H1 (cell line): ENCODE measurements at regions not wholly inside any gene's neighbourhood (a gene's known extent, or its start where the extent isn't known, plus 50 kb on each side); places are given as distances from the start of the nearest gene placed in this dataset.

Experiments used
- CTCF ChIA-PET: fragments of 300-600 bp; sonication (Branson Sonifier 250); formaldehyde crosslinking; loops from one replicate; lab custom pipeline; 2021; ENCODE audit not compliant: partially characterized antibody; lab: Charles Lee
- POLR2A ChIA-PET: fragments of 300-600 bp; sonication (Branson Sonifier 250); formaldehyde crosslinking; loops from one replicate; lab custom pipeline; 2021; ENCODE audit warnings: inconsistent platforms; ENCODE audit not compliant: partially characterized antibody; lab: Charles Lee
- DNase-seq, 2 experiments: peaks; one replicate each; pipeline versions ENCODE4 v3.0.0 to v3.0.0-alpha.2; 2010 to 2022; ENCODE audit warnings: low spot score in 2 of 2, low read depth in 1 of 2, mixed read lengths in 1 of 2
- FAIRE-seq: peaks from 2 replicates; lab custom pipeline; 2011; peaks lifted over from hg19 to GRCh38; lab: Jason Lieb, UNC
- H2AFZ ChIP-seq: 2 replicates; pipeline ENCODE4 v1.8.1; 2012; ENCODE audit warnings: low read length, inconsistent platforms
- H2AK5ac ChIP-seq: 2 replicates; pipeline ENCODE4 v1.6.1; 2013; ENCODE audit warnings: low read depth, low read length
- H2BK120ac ChIP-seq: replicated peaks from 2 replicates; pipeline ENCODE3; 2013; ENCODE audit warnings: low read depth, low read length, inconsistent platforms
- H2BK12ac ChIP-seq: 2 replicates; pipeline ENCODE4 v1.6.1; 2013; ENCODE audit warnings: low read depth, low read length
- H2BK15ac ChIP-seq: 2 replicates; pipeline ENCODE4 v1.6.1; 2013; ENCODE audit warnings: low read length
- H2BK20ac ChIP-seq: 2 replicates; pipeline ENCODE4 v1.6.1; 2013; ENCODE audit warnings: low read length
- H2BK5ac ChIP-seq: 2 replicates; pipeline ENCODE4 v1.6.1; 2013; ENCODE audit warnings: low read depth, low read length
- H3K14ac ChIP-seq: 2 replicates; pipeline ENCODE4 v1.6.1; 2013; ENCODE audit warnings: inconsistent platforms; ENCODE audit not compliant: insufficient read length
- H3K18ac ChIP-seq: 2 replicates; pipeline ENCODE4 v1.6.1; 2013; ENCODE audit warnings: low read length; ENCODE audit errors: extremely low read depth
- H3K23ac ChIP-seq: 2 replicates; pipeline ENCODE4 v1.6.1; 2013; ENCODE audit warnings: inconsistent platforms; ENCODE audit not compliant: insufficient read length
- H3K23me2 ChIP-seq: 2 replicates; pipeline ENCODE4 v1.6.1; 2013; ENCODE audit warnings: low read depth, low read length
- H3K27ac ChIP-seq: 2 replicates; pipeline ENCODE4 v1.6.1; 2011; ENCODE audit warnings: low read depth, low read length, inconsistent platforms
- H3K27me3 ChIP-seq, 4 experiments: replicated peaks in 1 of 4; 1 replicate in 1 of 4; 2 replicates in 3 of 4; pipeline versions ENCODE4 v1.6.1 to v1.8.1; 2011 to 2013; ENCODE audit warnings: low read length in 3 of 4, mild to moderate bottlenecking in 3 of 4, inconsistent platforms in 2 of 4, mixed read lengths in 2 of 4, moderate library complexity in 1 of 4; ENCODE audit not compliant: control insufficient read depth in 3 of 4, insufficient read depth in 3 of 4; ENCODE audit errors: extremely low read depth in 1 of 4
- H3K36me3 ChIP-seq, 4 experiments: 2 replicates each; pipeline versions ENCODE4 v1.6.1 to v1.8.1; 2011 to 2013; ENCODE audit warnings: mild to moderate bottlenecking in 4 of 4, low read length in 3 of 4, moderate library complexity in 2 of 4, control low read depth in 1 of 4, inconsistent platforms in 1 of 4; ENCODE audit not compliant: insufficient read depth in 4 of 4, control insufficient read depth in 2 of 4
- H3K4ac ChIP-seq: replicated peaks from 2 replicates; pipeline ENCODE3; 2013; ENCODE audit warnings: low read length, low read depth, mixed read lengths, inconsistent platforms; ENCODE audit not compliant: insufficient read length
- H3K4me1 ChIP-seq, 4 experiments: replicated peaks in 1 of 4; 1 replicate in 1 of 4; 2 replicates in 3 of 4; pipeline versions ENCODE4 v1.6.1 to v1.8.1; 2011 to 2013; ENCODE audit warnings: low read length in 3 of 4, inconsistent platforms in 2 of 4, mixed read lengths in 1 of 4; ENCODE audit not compliant: insufficient read depth in 4 of 4, control insufficient read depth in 3 of 4
- H3K4me2 ChIP-seq, 2 experiments: 2 replicates each; pipeline versions ENCODE4 v1.6.1 to v1.8.1; 2011 to 2013; ENCODE audit warnings: low read depth in 2 of 2, low read length in 2 of 2, control low read depth in 1 of 2, inconsistent platforms in 1 of 2, mild to moderate bottlenecking in 1 of 2; ENCODE audit not compliant: insufficient read depth in 1 of 2
- H3K4me3 ChIP-seq, 4 experiments: fragments of 200-600, 300-600 bp in 1 of 4; sonication (generic), shearing (Covaris generic), sonication (Bioruptor Twin) in 1 of 4; 2 replicates each; pipeline versions ENCODE4 v1.5.1 to v1.8.1; 2011 to 2016; ENCODE audit warnings: low read length in 4 of 4, low read depth in 3 of 4, control low read depth in 2 of 4, inconsistent platforms in 2 of 4, mild to moderate bottlenecking in 2 of 4, mixed read lengths in 1 of 4, moderate library complexity in 1 of 4; ENCODE audit not compliant: insufficient read depth in 2 of 4; ENCODE audit errors: extremely low read depth in 1 of 4
- H3K56ac ChIP-seq: replicated peaks from 2 replicates; pipeline ENCODE3; 2013; ENCODE audit warnings: low read depth, mild to moderate bottlenecking, mixed read lengths, low read length, inconsistent platforms; ENCODE audit not compliant: insufficient read length
- H3K79me1 ChIP-seq: 2 replicates; pipeline ENCODE4 v1.6.1; 2013; ENCODE audit warnings: low read depth, low read length, control low read depth
- H3K79me2 ChIP-seq, 2 experiments: 2 replicates each; pipeline versions ENCODE4 v1.6.1 to v1.8.1; 2012 to 2013; ENCODE audit warnings: low read length in 2 of 2, mild to moderate bottlenecking in 2 of 2, inconsistent platforms in 1 of 2; ENCODE audit not compliant: insufficient read depth in 2 of 2, control insufficient read depth in 1 of 2
- H3K9ac ChIP-seq, 4 experiments: replicated peaks in 1 of 4; 1 replicate in 1 of 4; 2 replicates in 3 of 4; pipeline versions ENCODE4 v1.6.1 to v1.8.1; 2011 to 2013; ENCODE audit warnings: low read depth in 3 of 4, low read length in 3 of 4, control low read depth in 2 of 4, mild to moderate bottlenecking in 2 of 4, moderate library complexity in 2 of 4, inconsistent platforms in 1 of 4; ENCODE audit errors: extremely low read depth in 1 of 4
- H3K9me3 ChIP-seq, 2 experiments: 2 replicates each; pipeline versions ENCODE4 v1.6.1 to v1.8.1; 2012 to 2013; ENCODE audit warnings: mild to moderate bottlenecking in 2 of 2, moderate library complexity in 2 of 2, control low read depth in 1 of 2, inconsistent platforms in 1 of 2, low read depth in 1 of 2, low read length in 1 of 2, mixed read lengths in 1 of 2; ENCODE audit not compliant: insufficient read depth in 2 of 2
- H4K20me1 ChIP-seq, 2 experiments: replicated peaks in 1 of 2; 2 replicates each; pipeline versions ENCODE3 to v1.8.1; 2011 to 2013; ENCODE audit warnings: inconsistent platforms in 2 of 2, low read length in 2 of 2, mild to moderate bottlenecking in 1 of 2; ENCODE audit not compliant: insufficient read depth in 2 of 2, control insufficient read depth in 1 of 2
- H4K5ac ChIP-seq: 2 replicates; pipeline ENCODE4 v1.6.1; 2013; ENCODE audit warnings: low read length, low read depth, mixed read lengths, inconsistent platforms; ENCODE audit not compliant: insufficient read length
- H4K8ac ChIP-seq: 2 replicates; pipeline ENCODE4 v1.8.0; 2013; ENCODE audit warnings: mild to moderate bottlenecking, moderate library complexity, low read length, inconsistent platforms; ENCODE audit not compliant: insufficient read depth; ENCODE audit errors: extremely low read depth
- H4K91ac ChIP-seq: replicated peaks from 2 replicates; pipeline ENCODE3; 2013; ENCODE audit warnings: low read length, mixed read lengths, inconsistent platforms; ENCODE audit not compliant: insufficient read length
- BRCA1 ChIP-seq: IDR thresholded peaks from 2 replicates; pipeline ENCODE4 v1.6.1; 2012; ENCODE audit warnings: low read depth, low read length, improper control_type of control experiment
- CHD1 ChIP-seq: IDR thresholded peaks from 2 replicates; pipeline ENCODE4 v1.6.1; 2012; ENCODE audit warnings: low read depth, low read length, improper control_type of control experiment
- EZH2 ChIP-seq: fragments of 200-600 bp; sonication (generic); IDR thresholded peaks from 2 replicates; pipeline ENCODE4 v1.7.1; 2012; ENCODE audit warnings: low read depth, mild to moderate bottlenecking, moderate library complexity, low read length, inconsistent platforms; ENCODE audit not compliant: severe bottlenecking
- NANOG ChIP-seq: IDR thresholded peaks from 2 replicates; pipeline ENCODE4 v1.6.1; 2011; ENCODE audit warnings: low read length, low read depth, mild to moderate bottlenecking, inconsistent platforms; ENCODE audit not compliant: insufficient read depth, poor library complexity, severe bottlenecking
- NRF1 ChIP-seq: IDR thresholded peaks from 2 replicates; pipeline ENCODE4 v1.6.1; 2011; ENCODE audit warnings: mild to moderate bottlenecking, low read depth, low read length, improper control_type of control experiment
- RBBP5 ChIP-seq: IDR thresholded peaks from 2 replicates; pipeline ENCODE4 v1.7.1; 2012; ENCODE audit warnings: low read depth, mild to moderate bottlenecking, inconsistent platforms, low read length, moderate library complexity, borderline replicate concordance
- TAF7 ChIP-seq: optimal IDR thresholded peaks from 2 replicates; pipeline ENCODE3; 2011; ENCODE audit warnings: low read depth, mild to moderate bottlenecking, inconsistent platforms, low read length, moderate library complexity, borderline replicate concordance
- TF ChIP-seq, protein P1 (sequence below): IDR thresholded peaks from 2 replicates; pipeline ENCODE4 v1.6.1; 2011; ENCODE audit warnings: low read depth, mild to moderate bottlenecking, low read length; ENCODE audit not compliant: insufficient read depth

DNA sequence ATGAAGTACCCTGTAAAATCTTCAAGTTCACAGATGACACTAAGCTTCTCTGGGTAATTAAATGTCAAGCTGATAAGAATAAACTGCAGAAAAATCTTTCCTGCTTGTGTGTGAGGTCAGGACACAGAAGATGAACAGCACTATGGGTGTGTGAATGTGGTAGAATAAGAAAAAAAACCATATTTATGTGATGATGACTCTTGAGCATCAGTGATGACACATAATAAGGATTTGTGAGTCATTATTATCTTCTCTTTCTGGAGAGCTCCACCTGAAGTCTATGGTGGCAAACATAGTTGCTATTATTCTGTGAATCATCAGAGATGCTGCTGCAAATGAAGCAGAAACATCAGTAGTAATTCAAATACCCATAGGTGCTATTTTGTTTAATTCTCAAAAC is 422.4 kb downstream of the DIPK2A start:
- H3K27ac ChIP-seq: no peak overlapping the region
- no peaks in the 10 kb centered on the region for H3K79me1 ChIP-seq
- no peak overlapping the region for H4K91ac ChIP-seq
- H2AFZ ChIP-seq: no peak overlapping the region
- H3K56ac ChIP-seq: no peak overlapping the region
- no peak overlapping the region for H3K4me2 ChIP-seq
- H2AK5ac ChIP-seq: no peak overlapping the region
- no peaks in the 10 kb centered on the region for H4K20me1 ChIP-seq
- no peaks in the 10 kb centered on the region for H3K9me3 ChIP-seq
- no peak overlapping the region for H2BK20ac ChIP-seq
- ChIA-PET CTCF (no interaction called here), POLR2A (no interaction called here)
- no peak for FAIRE-seq
- no peak overlapping the region for H3K18ac ChIP-seq
- H2BK15ac ChIP-seq: no peak overlapping the region
- H3K4me3 ChIP-seq: no peak overlapping the region
- H3K9ac ChIP-seq: no peak overlapping the region
- no peak overlapping the region for H3K14ac ChIP-seq
- H3K36me3 ChIP-seq: no peaks in the 10 kb centered on the region
- no peaks in the 10 kb centered on the region for H3K79me2 ChIP-seq
- H3K23ac ChIP-seq: no peak overlapping the region
- H3K4me1 ChIP-seq: no peaks in the 10 kb centered on the region
- no peaks in the 10 kb centered on the region for H3K27me3 ChIP-seq
- no peak overlapping the region for H4K8ac ChIP-seq
- TF ChIP-seq, protein P1, sequence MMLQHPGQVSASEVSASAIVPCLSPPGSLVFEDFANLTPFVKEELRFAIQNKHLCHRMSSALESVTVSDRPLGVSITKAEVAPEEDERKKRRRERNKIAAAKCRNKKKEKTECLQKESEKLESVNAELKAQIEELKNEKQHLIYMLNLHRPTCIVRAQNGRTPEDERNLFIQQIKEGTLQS: no peak
- no peak for TF ChIP-seq CHD1
- no peak for TF ChIP-seq TAF7
- TF ChIP-seq BRCA1: no peak
- no peak for TF ChIP-seq NRF1
- no peak for TF ChIP-seq EZH2
- no peak for TF ChIP-seq RBBP5
- no peak for TF ChIP-seq NANOG
- no peak overlapping the region for H4K5ac ChIP-seq
- no peak for DNase-seq
- H2BK120ac ChIP-seq: no peak overlapping the region
- no peak overlapping the region for H2BK12ac ChIP-seq
- H3K4ac ChIP-seq: no peak overlapping the region
- H2BK5ac ChIP-seq: no peak overlapping the region
- H3K23me2 ChIP-seq: no peaks in the 10 kb centered on the region
